DOHH2 (cell line): ENCODE measurements at regions not wholly inside any gene's neighbourhood (a gene's known extent, or its start where the extent isn't known, plus 50 kb on each side); places are given as distances from the start of the nearest gene placed in this dataset.

Experiments
- H3F3A ChIP-seq: fragments of 200-600 bp; sonication (generic), shearing (Covaris generic); 2 replicates; pipeline ENCODE4 v1.6.0; 2016; ENCODE audit warnings: antibody characterized with exemption, mild to moderate bottlenecking; ENCODE audit not compliant: control insufficient read depth, insufficient read depth
- H3K27ac ChIP-seq: fragments of 200-600 bp; sonication (generic); 2 replicates; pipeline ENCODE4 v1.5.1; 2014; ENCODE audit warnings: low read depth, mild to moderate bottlenecking, low read length, moderate library complexity
- H3K27me3 ChIP-seq: fragments of 200-600 bp; sonication (generic); 2 replicates; pipeline ENCODE4 v1.6.1; 2014; ENCODE audit warnings: mild to moderate bottlenecking, low read length, mixed read lengths; ENCODE audit not compliant: control insufficient read depth
- H3K36me3 ChIP-seq: fragments of 200-600 bp; sonication (generic); 2 replicates; pipeline ENCODE4 v1.6.1; 2014; ENCODE audit warnings: mild to moderate bottlenecking, low read length, moderate library complexity, mixed read lengths; ENCODE audit not compliant: control insufficient read depth
- H3K4me1 ChIP-seq: fragments of 200-600 bp; sonication (generic); 2 replicates; pipeline ENCODE4 v1.6.1; 2014; ENCODE audit warnings: mild to moderate bottlenecking, low read length, mixed read lengths; ENCODE audit not compliant: control insufficient read depth
- H3K4me2 ChIP-seq: fragments of 200-600 bp; sonication (generic); 2 replicates; pipeline ENCODE4 v1.6.0; 2014; ENCODE audit warnings: mild to moderate bottlenecking, low read length, moderate library complexity
- H3K4me3 ChIP-seq: fragments of 200-600 bp; sonication (generic); 2 replicates; pipeline ENCODE4 v1.5.1; 2014; ENCODE audit warnings: mild to moderate bottlenecking, low read length, mixed read lengths
- H3K79me2 ChIP-seq: fragments of 200-600 bp; sonication (generic); 2 replicates; pipeline ENCODE4 v1.6.1; 2014; ENCODE audit warnings: mild to moderate bottlenecking, low read length, mixed read lengths; ENCODE audit not compliant: control insufficient read depth
- H3K9me2 ChIP-seq: fragments of 200-600 bp; sonication (generic); replicated peaks from 2 replicates; pipeline ENCODE4 v1.6.1; 2014; ENCODE audit warnings: mild to moderate bottlenecking, low read length, mixed read lengths; ENCODE audit not compliant: control insufficient read depth
- H3K9me3 ChIP-seq: fragments of 200-600 bp; sonication (generic); 2 replicates; pipeline ENCODE4 v1.6.1; 2014; ENCODE audit warnings: antibody characterized with exemption, low read length, mixed read lengths; ENCODE audit not compliant: control insufficient read depth, insufficient read depth
- H4K20me1 ChIP-seq: fragments of 200-600 bp; sonication (generic); 2 replicates; pipeline ENCODE4 v1.6.0; 2014; ENCODE audit warnings: low read depth, mild to moderate bottlenecking, antibody characterized with exemption, low read length, moderate library complexity; ENCODE audit not compliant: control insufficient read depth, insufficient read depth
- CTCF ChIP-seq: fragments of 200-600 bp; sonication (generic); IDR thresholded peaks from one replicate; pipeline ENCODE4 v1.5.1; 2014; ENCODE audit warnings: antibody characterized with exemption, mild to moderate bottlenecking, low read depth, low read length; ENCODE audit not compliant: poor library complexity, severe bottlenecking
- EZH2phosphoT487 ChIP-seq: fragments of 200-600 bp; sonication (generic); IDR thresholded peaks from 2 replicates; pipeline ENCODE4 v1.6.1; 2017; ENCODE audit warnings: borderline replicate concordance, mild to moderate bottlenecking, antibody characterized with exemption, low read length, moderate library complexity, mixed read lengths

- no peaks in the 10 kb centered on the region for H3K4me1 ChIP-seq
- no peaks in the 10 kb centered on the region for H3F3A ChIP-seq
- H3K9me2 ChIP-seq: no peaks in the 10 kb centered on the region
- no peak overlapping the region for H3K27ac ChIP-seq
- H3K27me3 ChIP-seq: peaks cover 8% of the 10 kb centered on the region; the same call in 1 of the 2 replicates
- H3K4me2 ChIP-seq: no peak overlapping the region
- H4K20me1 ChIP-seq: no peaks in the 10 kb centered on the region
- H3K4me3 ChIP-seq: no peak overlapping the region
- TF ChIP-seq CTCF (no peak), EZH2phosphoT487 (no peak)
- H3K9me3 ChIP-seq: no peaks in the 10 kb centered on the region
- no peaks in the 10 kb centered on the region for H3K36me3 ChIP-seq
- no peaks in the 10 kb centered on the region for H3K79me2 ChIP-seq
These were observed 235.2 kb downstream of the MTX2 start for GRCh38 chr2:176504440-176504839.

GRCh38 chr2:176507786-176508185 lies 238.5 kb downstream of the MTX2 start:
- TF ChIP-seq CTCF (no peak), EZH2phosphoT487 (no peak)
- H3F3A ChIP-seq: no peaks in the 10 kb centered on the region
- H3K9me2 ChIP-seq: no peaks in the 10 kb centered on the region
- no peaks in the 10 kb centered on the region for H3K36me3 ChIP-seq
- H3K4me2 ChIP-seq: no peak overlapping the region
- no peaks in the 10 kb centered on the region for H3K4me1 ChIP-seq
- no peak overlapping the region for H3K4me3 ChIP-seq
- peaks cover 3% of the 10 kb centered on the region; the same call in 1 of the 2 replicates for H3K27me3 ChIP-seq
- H3K27ac ChIP-seq: no peak overlapping the region
- no peaks in the 10 kb centered on the region for H4K20me1 ChIP-seq
- H3K79me2 ChIP-seq: no peaks in the 10 kb centered on the region
- H3K9me3 ChIP-seq: no peaks in the 10 kb centered on the region

- H3K4me2 ChIP-seq: no peak overlapping the region
- no peaks in the 10 kb centered on the region for H3K9me3 ChIP-seq
- H3K4me3 ChIP-seq: no peak overlapping the region
- H3K79me2 ChIP-seq: no peaks in the 10 kb centered on the region
- H3K27ac ChIP-seq: no peak overlapping the region
- no peak for TF ChIP-seq CTCF
- TF ChIP-seq EZH2phosphoT487: no peak
- no peaks in the 10 kb centered on the region for H3K9me2 ChIP-seq
- H3K27me3 ChIP-seq: peaks cover 3% of the 10 kb centered on the region; the same call in 1 of the 2 replicates
- H3K36me3 ChIP-seq: no peaks in the 10 kb centered on the region
- no peaks in the 10 kb centered on the region for H4K20me1 ChIP-seq
- H3F3A ChIP-seq: no peaks in the 10 kb centered on the region
- H3K4me1 ChIP-seq: no peaks in the 10 kb centered on the region
These were observed 239.1 kb downstream of the MTX2 start for GRCh38 chr2:176508374-176508773.
